SK-N-SH (cell line): ENCODE measurements at regions not wholly inside any gene's neighbourhood (a gene's known extent, or its start where the extent isn't known, plus 50 kb on each side); places are given as distances from the start of the nearest gene placed in this dataset.

ENCODE experiments used
- CTCF ChIA-PET: fragments of 300-600, 350-600 bp; formaldehyde crosslinking; extraction: SDS; loops from one replicate; lab custom pipeline; 2021; lab: Yijun Ruan, JAX
- POLR2A ChIA-PET: fragments of 350-600 bp; sonication (Branson Sonifier 250); formaldehyde crosslinking; extraction: SDS; loops from one replicate; lab custom pipeline; 2020; ENCODE audit warnings: antibody characterized with exemption, inconsistent platforms; lab: Yijun Ruan, JAX
- DNase-seq: peaks from one replicate; pipeline ENCODE4 v3.0.0; 2012
- H2AFZ ChIP-seq: fragments of 200-600 bp; sonication (generic); 2 replicates; pipeline ENCODE4 v1.8.1; 2016; ENCODE audit warnings: antibody characterized with exemption, mild to moderate bottlenecking, low read depth
- H3F3A ChIP-seq: fragments of 200-600 bp; sonication (generic); replicated peaks from 2 replicates; pipeline ENCODE3; 2016; ENCODE audit warnings: antibody characterized with exemption, mild to moderate bottlenecking; ENCODE audit not compliant: insufficient read depth
- H3K27ac ChIP-seq, 2 experiments: fragments of 200-500 bp in 1 of 2; fragments of 200-600 bp in 1 of 2; sonication (Bioruptor generic) in 1 of 2; sonication (generic), shearing (Covaris generic) in 1 of 2; 2 replicates each; pipeline versions ENCODE4 v1.5.1 to v1.6.1; 2014 to 2016; ENCODE audit warnings: low read depth in 2 of 2, inconsistent platforms in 1 of 2, low read length in 1 of 2, mild to moderate bottlenecking in 1 of 2, mixed read lengths in 1 of 2
- H3K27me3 ChIP-seq: fragments of 200-600 bp; sonication (generic), shearing (Covaris generic); 2 replicates; pipeline ENCODE4 v1.6.1; 2016; ENCODE audit warnings: mixed run types; ENCODE audit not compliant: insufficient read depth
- H3K36me3 ChIP-seq, 2 experiments: fragments of 200-500 bp in 1 of 2; fragments of 200-600 bp in 1 of 2; sonication (Bioruptor generic) in 1 of 2; sonication (generic) in 1 of 2; replicated peaks in 1 of 2; 2 replicates each; pipeline versions ENCODE3 to v1.5.1; 2014 to 2016; ENCODE audit warnings: low read length in 1 of 2, mild to moderate bottlenecking in 1 of 2; ENCODE audit not compliant: insufficient read depth in 2 of 2, control insufficient read depth in 1 of 2
- H3K4me1 ChIP-seq, 2 experiments: fragments of 200-500 bp in 1 of 2; fragments of 200-600 bp in 1 of 2; sonication (Bioruptor generic) in 1 of 2; sonication (generic), shearing (Covaris generic) in 1 of 2; 2 replicates each; pipeline versions ENCODE4 v1.5.1 to v1.6.1; 2014 to 2016; ENCODE audit warnings: low read depth in 1 of 2, low read length in 1 of 2, mixed run types in 1 of 2; ENCODE audit not compliant: insufficient read depth in 2 of 2, control insufficient read depth in 1 of 2
- H3K4me2 ChIP-seq: fragments of 200-600 bp; sonication (generic), shearing (Covaris generic); 2 replicates; pipeline ENCODE4 v1.6.1; 2017; ENCODE audit warnings: mixed run types
- H3K4me3 ChIP-seq, 2 experiments: fragments of 200-500 bp in 1 of 2; fragments of 200-600 bp in 1 of 2; sonication (Bioruptor generic) in 1 of 2; sonication (generic), shearing (Covaris generic) in 1 of 2; 2 replicates each; pipeline versions ENCODE4 v1.5.1 to v1.8.1; 2014 to 2016; ENCODE audit warnings: low read depth in 2 of 2, inconsistent platforms in 1 of 2, low read length in 1 of 2, mild to moderate bottlenecking in 1 of 2, mixed read lengths in 1 of 2, moderate library complexity in 1 of 2
- H3K79me2 ChIP-seq: fragments of 200-600 bp; sonication (generic); 2 replicates; pipeline ENCODE4 v1.8.1; 2017; ENCODE audit warnings: mild to moderate bottlenecking; ENCODE audit not compliant: insufficient read depth
- H3K9ac ChIP-seq: fragments of 200-600 bp; sonication (generic); 2 replicates; pipeline ENCODE4 v1.6.1; 2017; ENCODE audit warnings: mixed run types
- H3K9me2 ChIP-seq: fragments of 200-600 bp; sonication (generic); 2 replicates; pipeline ENCODE4 v1.6.1; 2017; ENCODE audit warnings: mixed run types
- H3K9me3 ChIP-seq: fragments of 200-600 bp; sonication (generic); 2 replicates; pipeline ENCODE4 v1.6.1; 2017; ENCODE audit warnings: mixed run types, mild to moderate bottlenecking, moderate library complexity
- H4K20me1 ChIP-seq: fragments of 200-600 bp; sonication (generic); 2 replicates; pipeline ENCODE4 v1.6.1; 2017; ENCODE audit warnings: mild to moderate bottlenecking, mixed run types; ENCODE audit not compliant: insufficient read depth
- EP300 ChIP-seq, 2 experiments: IDR thresholded peaks; 2 replicates each; pipeline versions ENCODE4 v1.4.0 to v1.6.1; 2012; ENCODE audit warnings: borderline replicate concordance in 1 of 2, low read depth in 1 of 2, low read length in 1 of 2
- FOXM1 ChIP-seq: IDR thresholded peaks from 2 replicates; pipeline ENCODE4 v1.4.0; 2012; ENCODE audit warnings: low read depth, mild to moderate bottlenecking
- GATA2 ChIP-seq: sonication (generic); formaldehyde crosslinking; IDR thresholded peaks from 2 replicates; pipeline ENCODE4 v1.5.0; 2020; ENCODE audit warnings: mild to moderate bottlenecking, missing genetic modification reagents
- JUND ChIP-seq: IDR thresholded peaks from 2 replicates; pipeline ENCODE4 v1.4.0; 2012
- MXI1 ChIP-seq: IDR thresholded peaks from 2 replicates; pipeline ENCODE4 v1.6.1; 2012; ENCODE audit warnings: mild to moderate bottlenecking, low read depth, low read length, improper control_type of control experiment
- NFIC ChIP-seq: IDR thresholded peaks from 2 replicates; pipeline ENCODE4 v1.4.0; 2012; ENCODE audit warnings: borderline replicate concordance
- POLR2AphosphoS5 ChIP-seq: IDR thresholded peaks from 2 replicates; pipeline ENCODE4 v1.6.1; 2012; ENCODE audit warnings: low read depth, low read length
- RAD21 ChIP-seq: IDR thresholded peaks from 2 replicates; pipeline ENCODE4 v1.6.1; 2012; ENCODE audit warnings: mild to moderate bottlenecking, low read length
- RFX5 ChIP-seq: IDR thresholded peaks from 2 replicates; pipeline ENCODE4 v1.6.1; 2012; ENCODE audit warnings: mild to moderate bottlenecking, improper control_type of control experiment, low read length
- SMC3 ChIP-seq: IDR thresholded peaks from 2 replicates; pipeline ENCODE4 v1.6.1; 2012; ENCODE audit warnings: low read depth, low read length, improper control_type of control experiment
- TAF1 ChIP-seq: IDR thresholded peaks from 2 replicates; pipeline ENCODE4 v1.6.1; 2012; ENCODE audit warnings: low read depth, mild to moderate bottlenecking, low read length, moderate library complexity, borderline replicate concordance
- WGBS: methylation state at CpG from one replicate; pipeline ENCODE4 v1.1.6; 2017; ENCODE audit warnings: low lambda C conversion rate; 5-methylcytosine and 5-hydroxymethylcytosine counted together
- TF ChIP-seq, protein P1 (sequence below): IDR thresholded peaks from 2 replicates; pipeline ENCODE4 v1.4.0; 2012; ENCODE audit warnings: low read depth, borderline replicate concordance
- TF ChIP-seq, protein P2 (sequence below): IDR thresholded peaks from 2 replicates; pipeline ENCODE4 v1.4.0; 2012; ENCODE audit warnings: low read depth
- TF ChIP-seq, protein P3 (sequence below): IDR thresholded peaks from 2 replicates; pipeline ENCODE4; 2012
- TF ChIP-seq, protein P4 (sequence below): IDR thresholded peaks from 2 replicates; pipeline ENCODE4 v1.4.0; 2012; ENCODE audit warnings: low read depth, borderline replicate concordance

DNA sequence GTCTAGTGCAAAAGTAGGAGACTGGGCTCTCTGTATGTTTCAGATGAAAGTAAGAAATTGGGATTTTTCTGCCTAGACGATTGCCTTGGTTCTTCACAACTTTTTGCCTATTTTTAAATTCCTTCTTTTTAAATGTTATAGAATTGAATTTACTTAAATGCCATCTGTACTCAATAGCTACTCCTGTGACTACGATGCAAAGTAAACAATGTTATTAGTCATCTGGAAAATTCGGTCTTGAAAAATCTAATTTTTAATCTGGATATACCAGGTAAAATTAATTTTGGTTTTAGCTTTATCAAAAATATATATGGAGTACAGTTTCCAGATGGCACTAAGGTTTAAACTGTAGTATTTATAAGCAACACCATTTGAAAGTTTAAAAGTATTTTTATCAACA, 472.2 kb downstream of the UTRN start:
- H3K27ac ChIP-seq = no peak overlapping the region
- DNase-seq = no peak
- H3K27me3 ChIP-seq = no peaks in the 10 kb centered on the region
- H3K9ac ChIP-seq = no peak overlapping the region
- 54% methylated on average over 3 of the region's 3 CpGs for WGBS
- no peak overlapping the region for H3K4me2 ChIP-seq
- no peaks in the 10 kb centered on the region for H4K20me1 ChIP-seq
- peaks cover 5% of the 10 kb centered on the region in 2 experiments for H3K36me3 ChIP-seq
- no peaks in the 10 kb centered on the region for H3K79me2 ChIP-seq
- no peak overlapping the region for H3K4me3 ChIP-seq
- no peaks in the 10 kb centered on the region; a peak in 1 of 4 replicates for H3K4me1 ChIP-seq
- no peaks in the 10 kb centered on the region for H3K9me3 ChIP-seq
- ChIA-PET POLR2A (no interaction called here), CTCF (interaction anchor here (1.3 kb wide), 1 partner anchor 15 kb away, joined by 3 read pairs; no protein-coding TSS in a partner anchor)
- no peaks in the 10 kb centered on the region for H3F3A ChIP-seq
- H2AFZ ChIP-seq = no peak overlapping the region
- H3K9me2 ChIP-seq = no peaks in the 10 kb centered on the region
- TF ChIP-seq, protein P1, sequence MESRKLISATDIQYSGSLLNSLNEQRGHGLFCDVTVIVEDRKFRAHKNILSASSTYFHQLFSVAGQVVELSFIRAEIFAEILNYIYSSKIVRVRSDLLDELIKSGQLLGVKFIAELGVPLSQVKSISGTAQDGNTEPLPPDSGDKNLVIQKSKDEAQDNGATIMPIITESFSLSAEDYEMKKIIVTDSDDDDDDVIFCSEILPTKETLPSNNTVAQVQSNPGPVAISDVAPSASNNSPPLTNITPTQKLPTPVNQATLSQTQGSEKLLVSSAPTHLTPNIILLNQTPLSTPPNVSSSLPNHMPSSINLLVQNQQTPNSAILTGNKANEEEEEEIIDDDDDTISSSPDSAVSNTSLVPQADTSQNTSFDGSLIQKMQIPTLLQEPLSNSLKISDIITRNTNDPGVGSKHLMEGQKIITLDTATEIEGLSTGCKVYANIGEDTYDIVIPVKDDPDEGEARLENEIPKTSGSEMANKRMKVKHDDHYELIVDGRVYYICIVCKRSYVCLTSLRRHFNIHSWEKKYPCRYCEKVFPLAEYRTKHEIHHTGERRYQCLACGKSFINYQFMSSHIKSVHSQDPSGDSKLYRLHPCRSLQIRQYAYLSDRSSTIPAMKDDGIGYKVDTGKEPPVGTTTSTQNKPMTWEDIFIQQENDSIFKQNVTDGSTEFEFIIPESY = no peak
- TF ChIP-seq RFX5 = no peak
- TF ChIP-seq, protein P2, sequence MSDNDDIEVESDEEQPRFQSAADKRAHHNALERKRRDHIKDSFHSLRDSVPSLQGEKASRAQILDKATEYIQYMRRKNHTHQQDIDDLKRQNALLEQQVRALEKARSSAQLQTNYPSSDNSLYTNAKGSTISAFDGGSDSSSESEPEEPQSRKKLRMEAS = no peak
- TF ChIP-seq, protein P3, sequence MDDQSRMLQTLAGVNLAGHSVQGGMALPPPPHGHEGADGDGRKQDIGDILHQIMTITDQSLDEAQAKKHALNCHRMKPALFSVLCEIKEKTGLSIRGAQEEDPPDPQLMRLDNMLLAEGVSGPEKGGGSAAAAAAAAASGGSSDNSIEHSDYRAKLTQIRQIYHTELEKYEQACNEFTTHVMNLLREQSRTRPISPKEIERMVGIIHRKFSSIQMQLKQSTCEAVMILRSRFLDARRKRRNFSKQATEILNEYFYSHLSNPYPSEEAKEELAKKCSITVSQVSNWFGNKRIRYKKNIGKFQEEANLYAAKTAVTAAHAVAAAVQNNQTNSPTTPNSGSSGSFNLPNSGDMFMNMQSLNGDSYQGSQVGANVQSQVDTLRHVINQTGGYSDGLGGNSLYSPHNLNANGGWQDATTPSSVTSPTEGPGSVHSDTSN = no peak
- no peak for TF ChIP-seq NFIC
- TF ChIP-seq SMC3 = no peak
- no peak for TF ChIP-seq GATA2 (CRISPR knock-in tag)

DNA sequence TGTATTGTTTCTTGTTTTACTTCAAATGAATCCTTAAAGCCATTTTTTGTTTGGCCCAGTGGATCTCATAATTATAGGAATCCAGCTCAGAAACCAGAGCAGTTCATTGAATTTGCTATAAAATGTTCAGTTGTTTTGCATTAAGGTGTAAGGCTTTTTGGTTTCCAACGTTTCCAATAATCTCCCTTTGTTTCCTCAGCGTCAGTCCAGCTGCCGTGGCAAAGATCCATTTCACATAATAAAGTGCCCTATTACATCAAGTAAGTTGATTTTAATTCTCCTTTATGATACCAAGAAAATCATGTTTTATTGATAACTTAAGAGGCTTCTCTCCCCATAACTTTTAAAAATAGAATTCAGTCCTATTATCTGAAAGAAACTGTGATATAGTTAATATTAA, 472.6 kb downstream of the UTRN start:
- ChIA-PET CTCF (interaction anchor here (1.0 kb wide), 1 partner anchor 11 kb away, joined by 3 read pairs; no protein-coding TSS in a partner anchor), POLR2A (no interaction called here)
- Histone ChIP-seq H3K9me2 (no peaks in the 10 kb centered on the region), H3K36me3 (peaks cover 2 to 5% of the 10 kb centered on the region in 2 experiments), H3K4me1 (no peaks in the 10 kb centered on the region; a peak in 1 of 4 replicates), H3K9me3 (no peaks in the 10 kb centered on the region), H4K20me1 (no peaks in the 10 kb centered on the region), H3K27ac (no peak overlapping the region), H3K4me3 (no peak overlapping the region), H3F3A (no peaks in the 10 kb centered on the region), H3K4me2 (no peak overlapping the region), H2AFZ (no peak overlapping the region), H3K27me3 (no peaks in the 10 kb centered on the region), H3K9ac (no peak overlapping the region), H3K79me2 (no peaks in the 10 kb centered on the region)
- DNase-seq = no peak
- TF ChIP-seq POLR2AphosphoS5 (no peak), FOXM1 (no peak), RFX5 (no peak), RAD21 (no peak), JUND (no peak), MXI1 (no peak), TAF1 (no peak), EP300 (IDR thresholded peaks at IDR 0.05; ENCODE audit: borderline replicate concordance in 1 of 2, low read depth in 1 of 2, low read length in 1 of 2) (no peak)
- TF ChIP-seq, protein P4, sequence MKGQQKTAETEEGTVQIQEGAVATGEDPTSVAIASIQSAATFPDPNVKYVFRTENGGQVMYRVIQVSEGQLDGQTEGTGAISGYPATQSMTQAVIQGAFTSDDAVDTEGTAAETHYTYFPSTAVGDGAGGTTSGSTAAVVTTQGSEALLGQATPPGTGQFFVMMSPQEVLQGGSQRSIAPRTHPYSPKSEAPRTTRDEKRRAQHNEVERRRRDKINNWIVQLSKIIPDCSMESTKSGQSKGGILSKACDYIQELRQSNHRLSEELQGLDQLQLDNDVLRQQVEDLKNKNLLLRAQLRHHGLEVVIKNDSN = no peak
- 83% methylated on average over 3 of the region's 3 CpGs for WGBS
